Spleen (tissue), 11 donors: ENCODE measurements at regions not wholly inside any gene's neighbourhood (a gene's known extent, or its start where the extent isn't known, plus 50 kb on each side); places are given as distances from the start of the nearest gene placed in this dataset.

Experiments
- DNase-seq: peaks from one replicate; pipeline ENCODE4 v3.0.0-alpha.2; 2020
- H3K27ac ChIP-seq, 8 donors: fragments of 200-600 bp; sonication (generic) in 7 of 8; 1 replicate in 4 of 8; 2 replicates in 4 of 8; pipeline versions ENCODE4 v1.5.0 to v1.8.0; 2016 to 2021; ENCODE audit warnings: inconsistent platforms in 4 of 8, mild to moderate bottlenecking in 4 of 8, moderate library complexity in 1 of 8
- H3K27me3 ChIP-seq, 7 donors: fragments of 200-600 bp; sonication (generic) in 6 of 7; replicated peaks in 1 of 7; 1 replicate in 4 of 7; 2 replicates in 3 of 7; pipeline versions ENCODE4 v1.5.0 to v1.8.0; 2016 to 2021; ENCODE audit warnings: inconsistent platforms in 3 of 7, mild to moderate bottlenecking in 1 of 7
- H3K36me3 ChIP-seq, 6 donors: fragments of 200-600 bp; sonication (generic) in 5 of 6; 1 replicate in 4 of 6; 2 replicates in 2 of 6; pipeline versions ENCODE4 v1.5.0 to v1.8.0; 2016 to 2021; ENCODE audit warnings: inconsistent platforms in 2 of 6
- H3K4me1 ChIP-seq, 6 donors: fragments of 200-600 bp; sonication (generic) in 5 of 6; 1 replicate in 3 of 6; 2 replicates in 3 of 6; pipeline versions ENCODE4 v1.5.0 to v1.8.0; 2016 to 2021; ENCODE audit warnings: inconsistent platforms in 3 of 6
- H3K4me3 ChIP-seq, 8 donors: fragments of 200-600 bp; sonication (generic) in 7 of 8; 1 replicate in 4 of 8; 2 replicates in 4 of 8; pipeline versions ENCODE4 v1.5.0 to v1.8.0; 2016 to 2021; ENCODE audit warnings: inconsistent platforms in 4 of 8, mild to moderate bottlenecking in 4 of 8, moderate library complexity in 2 of 8
- H3K9me3 ChIP-seq, 8 donors: fragments of 200-600 bp; sonication (generic) in 7 of 8; 1 replicate in 4 of 8; 2 replicates in 4 of 8; pipeline versions ENCODE4 v1.5.0 to v1.8.0; 2016 to 2021; ENCODE audit warnings: inconsistent platforms in 4 of 8
- CTCF ChIP-seq, 11 experiments: fragments of 200-600 bp in 7 of 11; fragments of 450-650 bp in 4 of 11; sonication (generic) in 4 of 11; IDR thresholded peaks in 8 of 11; conservative IDR thresholded peaks in 3 of 11; 1 replicate in 7 of 11; 2 replicates in 4 of 11; pipeline versions ENCODE4 v1.4.0 to v1.8.0; 2016 to 2021; ENCODE audit warnings: antibody characterized with exemption in 11 of 11, inconsistent platforms in 4 of 11, mild to moderate bottlenecking in 1 of 11
- POLR2A ChIP-seq, 3 donors: fragments of 450-650 bp; IDR thresholded peaks; one replicate each; pipeline ENCODE4 v1.5.1; 2017; ENCODE audit warnings: antibody characterized with exemption in 3 of 3, mild to moderate bottlenecking in 1 of 3
- POLR2AphosphoS5 ChIP-seq, 3 donors: sonication (generic); formaldehyde crosslinking; IDR thresholded peaks; one replicate each; pipeline ENCODE4 v1.5.1; 2017; ENCODE audit warnings: antibody characterized with exemption in 3 of 3
- WGBS, 5 donors: extraction: QIAGEN DNeasy Blood & Tissue Kit in 3 of 5; methylation state at CpG; one replicate each; pipeline versions ENCODE4 v1.1.5 to v1.1.7; 2013 to 2018; 5-methylcytosine and 5-hydroxymethylcytosine counted together
- intact Hi-C: fragments of 100-400 bp; cut with DNase I; formaldehyde crosslinking; loops from one replicate; pipeline ENCODE4 v1.15.0; 2023; ENCODE audit warnings: low total_unique reads
- donor health status: healthy with polysubstance abuse.
- donor health status: DM: no; HTN: no; CAD: no; lungs with moderate emphysema.
- donor health status: DM: no; HTN: no; CAD: no.
- donor health status: Bipolar disorder and iron deficiency.
- donor health status: healthy.
- donor health status: DM: no; HTN: no; CAD: no.
- donor health status: DM: yes; HTN: yes; CAD: no.

- H3K4me3 ChIP-seq, result no peak overlapping the region
- H3K27me3 ChIP-seq, result no peaks in the 10 kb centered on the region
- no peak for DNase-seq
- H3K36me3 ChIP-seq, result no peaks in the 10 kb centered on the region
- intact Hi-C loops, result no loop called here
- peaks cover 0 to 20% (median 0%) of the 10 kb centered on the region in 8 donors for H3K9me3 ChIP-seq
- H3K4me1 ChIP-seq, result no peaks in the 10 kb centered on the region
- H3K27ac ChIP-seq, result no peak overlapping the region
- no peak for TF ChIP-seq POLR2A (IDR thresholded peaks at IDR 0.05)
- TF ChIP-seq CTCF (IDR thresholded peaks at IDR 0.05 in 8 of 11, conservative IDR thresholded peaks at IDR 0.05 in 3 of 11), result no peak
- TF ChIP-seq POLR2AphosphoS5 (IDR thresholded peaks at IDR 0.05), result no peak
- 54 to 88% (median 75%) methylated on average over 2 of the region's 2 CpGs for WGBS, 5 donors
These were observed 53.8 kb upstream of the VCX start for GRCh38 chrX:7789200-7789599.

- intact Hi-C loops, result no loop called here
- Histone ChIP-seq H3K27me3 (no peaks in the 10 kb centered on the region), H3K27ac (no peak overlapping the region), H3K4me1 (no peaks in the 10 kb centered on the region), H3K36me3 (no peaks in the 10 kb centered on the region), H3K4me3 (no peak overlapping the region), H3K9me3 (peaks cover 0 to 20% (median 0%) of the 10 kb centered on the region in 8 donors)
- WGBS, 5 donors, result 65 to 83% (median 71%) methylated on average over 1 of the region's 1 CpG
- TF ChIP-seq POLR2A (IDR thresholded peaks at IDR 0.05), result no peak
- TF ChIP-seq POLR2AphosphoS5 (IDR thresholded peaks at IDR 0.05), result no peak
- no peak for TF ChIP-seq CTCF (IDR thresholded peaks at IDR 0.05 in 8 of 11, conservative IDR thresholded peaks at IDR 0.05 in 3 of 11)
- DNase-seq, result no peak
These were observed 54.6 kb upstream of the VCX start for GRCh38 chrX:7788334-7788733.

- H3K36me3 ChIP-seq, result no peaks in the 10 kb centered on the region
- H3K27ac ChIP-seq, result no peak overlapping the region
- no peak overlapping the region for H3K4me3 ChIP-seq
- 46 to 58% (median 53%) methylated on average over 4 of the region's 4 CpGs for WGBS, 5 donors
- no peaks in the 10 kb centered on the region for H3K4me1 ChIP-seq
- intact Hi-C loops, result no loop called here
- no peak for DNase-seq
- no peaks in the 10 kb centered on the region for H3K27me3 ChIP-seq
- H3K9me3 ChIP-seq, result peaks cover 0 to 21% (median 0%) of the 10 kb centered on the region in 8 donors
- TF ChIP-seq CTCF (IDR thresholded peaks at IDR 0.05 in 8 of 11, conservative IDR thresholded peaks at IDR 0.05 in 3 of 11) (no peak), POLR2AphosphoS5 (IDR thresholded peaks at IDR 0.05) (no peak), POLR2A (IDR thresholded peaks at IDR 0.05) (no peak)
These were observed 55.3 kb upstream of the VCX start for GRCh38 chrX:7787714-7788113.

- no peak for TF ChIP-seq CTCF (IDR thresholded peaks at IDR 0.05 in 8 of 11, conservative IDR thresholded peaks at IDR 0.05 in 3 of 11)
- no peak for TF ChIP-seq POLR2A (IDR thresholded peaks at IDR 0.05)
- no peak for TF ChIP-seq POLR2AphosphoS5 (IDR thresholded peaks at IDR 0.05)
- Histone ChIP-seq H3K9me3 (peaks cover 0 to 20% (median 0%) of the 10 kb centered on the region in 8 donors), H3K4me1 (no peaks in the 10 kb centered on the region), H3K27ac (no peak overlapping the region), H3K27me3 (no peaks in the 10 kb centered on the region), H3K4me3 (no peak overlapping the region), H3K36me3 (no peaks in the 10 kb centered on the region)
- no peak for DNase-seq
- intact Hi-C loops, result no loop called here
- WGBS, 5 donors, result 87 to 100% (median 93%) methylated on average over 1 of the region's 1 CpG
These were observed 58.4 kb upstream of the VCX start for GRCh38 chrX:7784580-7784979.
